HFFc6 (cell line): ENCODE measurements at regions not wholly inside any gene's neighbourhood (a gene's known extent, or its start where the extent isn't known, plus 50 kb on each side); places are given as distances from the start of the nearest gene placed in this dataset.

Source experiments
- DNase-seq: peaks from one replicate; pipeline ENCODE4 v3.0.0-alpha.2; 2018
- H3K27ac Mint-ChIP-seq: 2 replicates; pipeline ENCODE4 v1.8.0; 2020; ENCODE audit warnings: mild to moderate bottlenecking, mixed read lengths
- H3K27me3 Mint-ChIP-seq: 2 replicates; pipeline ENCODE4 v1.8.0; 2021; ENCODE audit warnings: mild to moderate bottlenecking, moderate library complexity, mixed read lengths; ENCODE audit not compliant: insufficient read depth
- H3K36me3 Mint-ChIP-seq: 2 replicates; pipeline ENCODE4 v1.8.0; 2021; ENCODE audit warnings: low read depth, mixed read lengths
- H3K4me1 Mint-ChIP-seq: 2 replicates; pipeline ENCODE4 v1.8.0; 2020; ENCODE audit warnings: low read depth, mixed read lengths
- H3K4me3 Mint-ChIP-seq: 2 replicates; pipeline ENCODE4 v1.8.0; 2020; ENCODE audit warnings: mild to moderate bottlenecking, moderate library complexity, mixed read lengths
- H3K9me3 Mint-ChIP-seq: 2 replicates; pipeline ENCODE4 v1.8.0; 2020; ENCODE audit warnings: mild to moderate bottlenecking, mixed read lengths
- TF ChIP-seq, protein P1 (sequence below): fragments of 200-600 bp; sonication (generic); IDR thresholded peaks from 2 replicates; pipeline ENCODE4 v1.5.0; 2021; ENCODE audit warnings: antibody characterized with exemption, mild to moderate bottlenecking

DNA sequence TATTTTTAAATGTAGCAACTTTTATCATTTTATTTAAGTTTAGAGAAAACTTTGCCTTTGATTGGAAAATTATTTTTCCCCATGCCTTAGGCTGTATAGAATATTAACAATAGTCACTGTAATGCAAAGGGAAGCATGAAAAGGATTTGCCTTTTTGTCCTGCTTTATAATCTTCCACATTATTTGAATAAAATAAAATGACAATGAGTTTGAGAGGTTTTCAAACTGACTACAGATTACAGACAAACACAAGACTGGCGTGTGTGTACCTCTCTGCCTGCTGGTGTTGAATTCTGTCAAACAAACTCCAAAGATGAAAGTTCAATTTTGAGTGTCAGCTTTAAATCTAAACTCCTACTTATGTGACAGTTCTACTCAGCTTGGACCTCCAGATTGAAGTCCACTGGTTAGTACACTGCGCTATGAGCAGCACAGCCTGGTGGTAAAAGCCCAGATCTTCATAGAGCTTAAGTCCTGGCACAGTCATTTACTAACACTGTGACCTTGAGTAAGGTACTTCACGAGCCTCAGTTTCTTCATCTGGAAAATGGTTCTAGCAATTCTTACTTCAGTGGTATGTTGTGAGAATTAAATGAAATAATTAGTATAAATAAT is 98.3 kb upstream of the CPNE8 start:
- TF ChIP-seq, protein P1, sequence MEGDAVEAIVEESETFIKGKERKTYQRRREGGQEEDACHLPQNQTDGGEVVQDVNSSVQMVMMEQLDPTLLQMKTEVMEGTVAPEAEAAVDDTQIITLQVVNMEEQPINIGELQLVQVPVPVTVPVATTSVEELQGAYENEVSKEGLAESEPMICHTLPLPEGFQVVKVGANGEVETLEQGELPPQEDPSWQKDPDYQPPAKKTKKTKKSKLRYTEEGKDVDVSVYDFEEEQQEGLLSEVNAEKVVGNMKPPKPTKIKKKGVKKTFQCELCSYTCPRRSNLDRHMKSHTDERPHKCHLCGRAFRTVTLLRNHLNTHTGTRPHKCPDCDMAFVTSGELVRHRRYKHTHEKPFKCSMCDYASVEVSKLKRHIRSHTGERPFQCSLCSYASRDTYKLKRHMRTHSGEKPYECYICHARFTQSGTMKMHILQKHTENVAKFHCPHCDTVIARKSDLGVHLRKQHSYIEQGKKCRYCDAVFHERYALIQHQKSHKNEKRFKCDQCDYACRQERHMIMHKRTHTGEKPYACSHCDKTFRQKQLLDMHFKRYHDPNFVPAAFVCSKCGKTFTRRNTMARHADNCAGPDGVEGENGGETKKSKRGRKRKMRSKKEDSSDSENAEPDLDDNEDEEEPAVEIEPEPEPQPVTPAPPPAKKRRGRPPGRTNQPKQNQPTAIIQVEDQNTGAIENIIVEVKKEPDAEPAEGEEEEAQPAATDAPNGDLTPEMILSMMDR = no peak
- peaks cover 40% of the 10 kb centered on the region for H3K9me3 Mint-ChIP-seq
- no peaks in the 10 kb centered on the region for H3K27me3 Mint-ChIP-seq
- no peak overlapping the region for H3K27ac Mint-ChIP-seq
- no peaks in the 10 kb centered on the region for H3K4me1 Mint-ChIP-seq
- no peak for DNase-seq
- H3K36me3 Mint-ChIP-seq = 0 out of 2 replicates have a peak, but pooled peaks cover 4% of the 10 kb centered on the region
- H3K4me3 Mint-ChIP-seq = no peak overlapping the region

DNA sequence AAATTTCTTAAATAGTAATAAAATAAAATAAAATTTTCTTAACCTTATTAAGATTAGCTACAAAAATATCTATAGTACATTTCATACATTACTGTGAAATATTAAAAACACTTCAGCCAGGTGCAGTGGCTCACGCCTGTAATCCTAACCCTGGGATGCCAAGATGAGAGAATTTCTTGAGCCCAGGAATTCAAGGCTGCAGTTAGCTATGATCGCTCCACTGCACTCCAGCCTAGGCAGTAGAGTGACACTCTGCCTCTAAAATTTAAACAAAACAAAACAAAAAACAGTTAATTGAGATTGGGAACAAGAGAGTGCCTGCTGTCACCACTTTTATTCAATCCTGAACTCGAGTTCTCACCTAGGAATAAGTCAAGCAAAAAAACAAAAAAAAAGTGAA is 95.0 kb upstream of the CPNE8 start:
- DNase-seq = no peak
- H3K36me3 Mint-ChIP-seq = no peaks in the 10 kb centered on the region
- no peaks in the 10 kb centered on the region for H3K27me3 Mint-ChIP-seq
- TF ChIP-seq, protein P1 = no peak
- no peak overlapping the region for H3K4me3 Mint-ChIP-seq
- no peaks in the 10 kb centered on the region for H3K4me1 Mint-ChIP-seq
- no peak overlapping the region for H3K27ac Mint-ChIP-seq
- peaks cover 41% of the 10 kb centered on the region for H3K9me3 Mint-ChIP-seq

DNA sequence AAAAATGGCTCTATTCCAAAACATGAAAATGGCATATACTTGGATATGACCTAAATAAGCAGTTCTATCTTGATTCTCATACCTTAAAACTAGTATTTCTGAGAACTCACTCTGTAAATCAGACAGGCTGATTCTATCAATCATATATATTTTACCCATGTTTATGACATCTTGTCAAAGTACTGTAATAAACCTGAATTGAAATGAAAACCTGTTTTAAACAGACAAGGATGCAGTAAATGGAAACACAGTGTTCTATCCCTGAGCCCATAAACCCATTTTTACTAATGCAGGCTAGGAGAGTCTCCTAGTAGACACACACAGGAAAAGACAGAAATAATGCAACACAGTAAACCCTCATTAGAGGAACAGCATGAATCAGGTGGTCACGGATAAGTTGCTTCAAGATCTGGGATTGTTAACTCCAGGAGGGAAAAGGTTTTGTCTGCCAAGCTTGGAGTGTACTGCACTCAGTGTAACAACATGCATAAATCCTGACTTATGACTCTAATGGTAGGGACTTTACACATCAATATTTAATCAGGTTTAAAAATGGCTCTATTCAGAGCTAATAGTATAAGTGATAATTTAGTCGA is 93.6 kb upstream of the CPNE8 start:
- Mint-ChIP-seq H3K27me3 (no peaks in the 10 kb centered on the region), H3K4me1 (no peaks in the 10 kb centered on the region), H3K36me3 (no peaks in the 10 kb centered on the region), H3K4me3 (no peak overlapping the region), H3K9me3 (peaks cover 46% of the 10 kb centered on the region), H3K27ac (no peak overlapping the region)
- TF ChIP-seq, protein P1 = no peak
- no peak for DNase-seq

DNA sequence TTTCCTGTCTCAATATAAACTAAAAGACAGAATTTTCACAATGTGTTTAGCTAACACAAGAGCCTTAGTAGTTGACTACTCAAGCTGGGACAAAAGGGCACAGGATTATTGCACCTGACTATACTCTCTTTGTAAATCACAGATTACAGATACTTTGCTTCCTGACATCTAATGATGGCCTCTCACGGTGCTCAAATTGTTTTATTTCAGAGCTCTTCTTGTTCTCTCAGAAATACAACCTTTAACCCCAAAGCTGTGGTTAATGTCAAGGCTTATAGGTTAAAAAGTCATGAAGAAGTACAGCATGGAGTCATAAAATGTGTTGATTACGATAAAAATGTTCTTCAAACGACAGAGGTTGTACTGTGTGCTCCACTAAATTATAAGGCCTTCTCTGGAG is 89.9 kb upstream of the CPNE8 start:
- no peaks in the 10 kb centered on the region for H3K36me3 Mint-ChIP-seq
- DNase-seq = no peak
- no peaks in the 10 kb centered on the region for H3K4me1 Mint-ChIP-seq
- no peak overlapping the region for H3K27ac Mint-ChIP-seq
- peaks cover 46% of the 10 kb centered on the region for H3K9me3 Mint-ChIP-seq
- no peak overlapping the region for H3K4me3 Mint-ChIP-seq
- no peaks in the 10 kb centered on the region for H3K27me3 Mint-ChIP-seq
- TF ChIP-seq, protein P1 = no peak

DNA sequence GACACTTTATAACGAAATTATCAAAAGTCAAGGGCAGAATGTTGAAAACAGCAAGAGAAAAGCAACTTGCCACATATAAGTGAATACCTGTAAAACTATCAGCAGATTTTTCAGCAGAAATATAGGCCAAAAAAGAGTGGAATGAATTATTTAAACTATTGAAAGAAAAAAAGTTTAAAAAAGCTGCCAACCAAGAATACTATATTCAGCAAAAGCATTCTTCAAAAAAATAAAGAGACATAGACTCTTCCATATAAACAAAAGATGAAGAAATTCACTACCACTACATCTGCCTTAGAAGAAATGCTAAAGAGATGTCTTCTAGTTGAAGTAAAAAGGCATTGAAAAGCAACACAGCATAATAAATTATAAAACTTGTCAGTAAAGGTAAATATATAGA is 80.6 kb upstream of the CPNE8 start:
- H3K36me3 Mint-ChIP-seq = no peaks in the 10 kb centered on the region; the same call in 1 of the 2 replicates

More for the DNA sequence above, 80.6 kb upstream of the CPNE8 start:
- peaks cover 37% of the 10 kb centered on the region for H3K9me3 Mint-ChIP-seq
- no peaks in the 10 kb centered on the region for H3K4me1 Mint-ChIP-seq
- no peak overlapping the region for H3K27ac Mint-ChIP-seq
- peaks cover 2% of the 10 kb centered on the region; the same call in 1 of the 2 replicates for H3K27me3 Mint-ChIP-seq
- TF ChIP-seq, protein P1 = no peak
- no peak for DNase-seq
- H3K4me3 Mint-ChIP-seq = no peak overlapping the region
